GM21737 (cell line): ENCODE measurements at regions not wholly inside any gene's neighbourhood (a gene's known extent, or its start where the extent isn't known, plus 50 kb on each side); places are given as distances from the start of the nearest gene placed in this dataset.
"Not testable (repeated sequence)": the region's sequence is repeated elsewhere in the genome, so short reads cannot be mapped to it uniquely, and the experiment has no call there.

Experiments used
- ATAC-seq: cut with Tn5 transposase; IDR thresholded peaks from one replicate; pipeline ENCODE4 v1.9.1; 2021; ENCODE audit warnings: mild to moderate bottlenecking, moderate library complexity; ENCODE audit not compliant: unreplicated experiment

- no peak for ATAC-seq
These were observed 207.5 kb downstream of the EXOC5 start for GRCh38 chr14:57061009-57061711.

GRCh38 chr14:57060276-57060955 lies 208.3 kb downstream of the EXOC5 start:
- peak; percentile 90 for ATAC-seq

GRCh38 chr14:57058319-57058718 lies 210.4 kb downstream of the EXOC5 start:
- ATAC-seq, result no peak

GRCh38 chr14:57057803-57058202 lies 210.9 kb downstream of the EXOC5 start:
- ATAC-seq, result no peak

GRCh38 chr14:57056522-57056921 lies 212.2 kb downstream of the EXOC5 start:
- ATAC-seq, result not testable (repeated sequence)

GRCh38 chr14:57052705-57053302 lies 215.9 kb downstream of the EXOC5 start:
- no peak for ATAC-seq

GRCh38 chr14:57051633-57052032 lies 217.1 kb downstream of the EXOC5 start:
- no peak for ATAC-seq

- no peak for ATAC-seq
These were observed 218.9 kb downstream of the EXOC5 start for GRCh38 chr14:57049848-57050247.

- ATAC-seq, result no peak
These were observed 222.5 kb downstream of the EXOC5 start for GRCh38 chr14:57046175-57046574.

GRCh38 chr14:57044101-57044973 lies 224.4 kb downstream of the EXOC5 start:
- ATAC-seq, result not testable (repeated sequence)

GRCh38 chr14:57038689-57039088 lies 228.4 kb upstream of the OTX2 start:
- no peak for ATAC-seq

- ATAC-seq, result no peak
These were observed 221.2 kb upstream of the OTX2 start for GRCh38 chr14:57031474-57031873.

- ATAC-seq, result no peak
These were observed 219.5 kb upstream of the OTX2 start for GRCh38 chr14:57029620-57030253.

- no peak for ATAC-seq
These were observed 215.2 kb upstream of the OTX2 start for GRCh38 chr14:57025456-57025855.

GRCh38 chr14:57022608-57023007 lies 212.3 kb upstream of the OTX2 start:
- no peak for ATAC-seq

GRCh38 chr14:57018065-57018464 lies 207.8 kb upstream of the OTX2 start:
- no peak for ATAC-seq

GRCh38 chr14:57013987-57014386 lies 203.7 kb upstream of the OTX2 start:
- ATAC-seq, result no peak

GRCh38 chr14:57009585-57010515 lies 199.6 kb upstream of the OTX2 start:
- ATAC-seq, result no peak

GRCh38 chr14:57008534-57008933 lies 198.3 kb upstream of the OTX2 start:
- no peak for ATAC-seq

GRCh38 chr14:56998728-56999127 lies 188.4 kb upstream of the OTX2 start:
- ATAC-seq, result no peak
